ENCODE measurements at regions not wholly inside any gene's neighbourhood (a gene's known extent, or its start where the extent isn't known, plus 50 kb on each side); places are given as distances from the start of the nearest gene placed in this dataset.

- DNase-seq, result no peak
Measured at GRCh38 chr6:94362061-94362864, 942.9 kb upstream of the EPHA7 start.

DNA sequence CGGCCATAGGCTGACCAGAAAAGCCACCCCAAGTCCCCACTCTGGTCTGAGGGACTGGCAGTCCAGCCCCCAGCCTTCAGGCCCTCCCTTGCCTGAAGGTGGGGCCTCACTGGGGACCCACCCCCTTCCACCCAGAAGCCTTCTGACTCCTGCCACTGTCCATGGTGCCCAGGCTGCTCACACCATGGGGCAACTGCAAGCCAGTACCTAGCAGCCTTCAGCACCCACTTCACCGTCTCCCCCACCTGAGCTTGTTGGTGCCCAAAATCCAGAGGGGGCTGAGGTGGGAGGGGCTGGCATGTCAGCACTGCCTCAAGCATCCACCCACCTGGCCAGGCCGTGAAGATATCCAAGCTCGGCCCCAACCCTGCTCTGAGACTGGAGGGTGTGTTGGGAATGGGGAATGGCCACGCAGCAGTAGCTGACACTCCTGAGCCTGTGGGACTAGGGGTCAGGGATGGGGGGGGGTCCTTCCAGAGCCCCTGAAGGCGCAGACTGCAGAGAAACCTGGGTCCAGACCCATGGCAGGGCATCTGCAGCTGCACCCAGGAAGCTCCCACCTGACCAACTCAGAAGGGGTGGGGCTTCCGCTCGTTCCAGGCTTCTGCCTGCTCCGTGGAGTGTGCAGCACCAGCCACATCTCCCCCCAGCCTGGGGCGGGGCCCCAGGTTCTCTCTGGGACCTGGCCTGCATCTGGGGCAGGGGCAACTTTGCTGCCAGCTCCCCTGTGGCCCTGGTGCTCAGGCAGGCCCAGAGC, 942.1 kb upstream of the EPHA7 start:
- no peak for DNase-seq

DNA sequence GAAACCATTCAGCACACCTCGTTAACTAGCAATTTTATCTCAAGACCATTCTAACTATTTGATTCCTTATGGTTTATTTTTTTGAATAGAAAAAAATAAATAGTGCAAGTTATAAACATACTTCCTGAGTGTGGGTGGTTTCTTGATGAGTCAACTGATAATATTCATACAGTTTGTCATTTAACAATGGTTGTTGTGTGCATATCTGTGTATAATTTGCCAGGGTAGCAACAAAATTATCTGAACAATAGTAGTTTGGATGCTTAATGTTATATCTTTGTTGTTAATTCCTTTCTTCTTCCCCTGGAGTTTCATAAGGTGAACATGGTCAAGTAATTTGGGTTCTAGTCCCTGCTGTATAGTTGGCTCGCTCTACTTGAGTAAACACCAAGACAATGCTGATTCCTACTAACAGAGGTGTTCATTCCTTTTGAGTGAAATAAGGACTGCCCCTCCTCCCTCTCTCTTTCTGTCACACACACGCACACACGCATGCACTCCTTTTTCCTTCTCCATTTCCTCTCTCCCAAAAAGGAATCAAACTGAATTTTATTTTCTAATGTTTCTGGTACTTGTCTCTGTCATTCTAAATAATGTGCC, 938.1 kb upstream of the EPHA7 start:
- DNase-seq, result no peak

GRCh38 chr6:94350833-94351232, 931.5 kb upstream of the EPHA7 start:
- no peak for DNase-seq

DNA sequence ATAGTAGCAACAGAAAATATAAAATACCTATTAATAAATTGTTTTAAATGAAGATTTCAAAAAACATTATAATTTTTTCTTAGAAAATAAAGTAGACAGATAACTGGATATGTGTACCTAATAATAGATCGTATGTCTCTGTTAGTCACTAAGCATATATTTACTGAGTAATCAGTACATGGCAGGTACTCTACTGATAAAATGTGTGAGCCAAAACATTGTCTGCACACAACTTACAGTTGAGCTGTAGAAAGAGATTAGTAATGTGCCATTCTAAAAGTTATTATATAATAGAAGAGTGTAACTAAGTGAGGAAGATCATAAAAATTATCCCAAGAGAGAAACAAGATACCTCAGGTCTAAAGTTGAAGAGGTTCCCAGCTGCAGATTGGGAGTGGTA, 929.9 kb upstream of the EPHA7 start:
- peak; percentile 43 for DNase-seq

- DNase-seq, result no peak
Measured at GRCh38 chr6:94344866-94345265, 925.5 kb upstream of the EPHA7 start.

GRCh38 chr6:94341173-94341572, 921.8 kb upstream of the EPHA7 start:
- DNase-seq, result no peak

DNA sequence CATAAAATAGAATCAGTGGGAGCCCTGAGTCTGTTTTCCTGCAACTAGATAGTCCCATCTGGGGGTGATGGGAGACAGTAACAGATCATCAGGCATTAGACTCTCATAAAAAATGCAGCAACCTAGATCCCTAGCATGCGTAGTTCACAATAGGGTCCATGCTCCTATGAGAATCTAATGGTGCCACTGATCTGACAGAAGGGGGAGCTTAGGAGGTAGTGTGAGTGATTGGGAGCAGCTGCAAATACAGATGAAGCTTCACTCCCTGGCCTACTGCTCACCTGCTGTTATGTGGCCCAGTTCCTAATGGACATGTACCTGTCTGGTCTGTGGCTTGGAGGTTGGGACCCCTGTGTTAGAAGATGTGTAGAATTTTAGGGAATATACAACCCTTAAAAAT, 904.5 kb upstream of the EPHA7 start:
- DNase-seq, result peak; percentile 14

DNA sequence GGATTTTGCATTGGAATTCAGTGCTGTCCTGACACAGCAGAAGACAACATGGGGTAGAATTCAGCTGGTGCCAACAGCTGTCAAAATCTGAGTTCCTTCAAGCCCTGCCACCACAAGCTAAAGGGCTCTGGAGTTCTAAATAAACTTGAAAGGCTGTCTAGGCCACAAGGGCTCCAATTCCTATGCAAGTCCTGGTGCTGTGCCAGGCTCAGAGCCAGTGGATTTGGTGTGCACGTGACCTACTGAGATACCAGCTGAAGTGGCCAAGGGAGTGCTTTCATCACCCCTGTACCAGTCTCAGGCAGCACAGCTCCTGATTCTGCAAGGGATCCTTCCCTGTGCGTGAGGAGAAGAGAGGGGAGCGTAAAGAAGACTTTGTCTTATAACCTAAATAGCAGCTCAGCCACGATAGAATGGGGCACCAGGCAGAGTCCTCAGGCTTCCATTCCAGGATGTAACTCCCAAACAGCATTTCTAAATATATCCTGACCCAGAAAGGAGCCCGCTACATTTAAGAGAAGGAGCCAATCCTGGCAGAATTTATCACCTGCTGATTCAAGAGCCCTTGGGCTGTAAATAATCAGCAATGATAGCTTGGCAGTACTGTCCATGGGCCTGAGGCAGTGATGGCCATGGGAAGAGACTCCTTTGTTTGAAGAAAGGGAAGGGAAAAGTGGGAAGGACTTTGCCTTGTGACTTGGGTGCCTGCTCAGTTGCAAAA, 881.2 kb upstream of the EPHA7 start:
- DNase-seq, result no peak

GRCh38 chr6:94289131-94289530, 869.8 kb upstream of the EPHA7 start:
- DNase-seq, result no peak

GRCh38 chr6:94278146-94278545, 858.8 kb upstream of the EPHA7 start:
- no peak for DNase-seq

GRCh38 chr6:94272327-94272726, 853.0 kb upstream of the EPHA7 start:
- DNase-seq, result no peak

GRCh38 chr6:94270091-94270948, 851.0 kb upstream of the EPHA7 start:
- no peak for DNase-seq

DNA sequence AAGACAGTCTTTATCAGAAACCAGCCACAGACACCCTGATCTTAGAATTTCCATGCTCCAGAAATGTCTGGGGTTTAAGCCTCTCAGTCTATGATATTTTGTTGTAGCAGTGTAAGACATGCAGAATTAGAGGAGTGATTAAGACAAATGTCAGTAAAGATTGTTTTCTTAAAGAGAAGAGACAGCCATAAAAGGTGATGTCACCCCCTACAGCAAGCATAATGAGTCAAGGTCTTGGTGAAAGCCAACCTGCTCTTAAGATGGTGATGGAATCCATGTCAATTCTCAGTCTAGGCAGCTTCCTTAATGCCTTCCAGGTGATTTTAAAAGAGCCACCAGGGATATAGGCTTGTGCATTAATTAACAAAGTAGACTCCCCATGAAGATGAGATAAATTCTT, 849.9 kb upstream of the EPHA7 start:
- DNase-seq, result no peak

- DNase-seq, result no peak
Measured at GRCh38 chr6:94260765-94261164, 841.4 kb upstream of the EPHA7 start.

GRCh38 chr6:94254689-94255088, 835.3 kb upstream of the EPHA7 start:
- DNase-seq, result no peak

DNA sequence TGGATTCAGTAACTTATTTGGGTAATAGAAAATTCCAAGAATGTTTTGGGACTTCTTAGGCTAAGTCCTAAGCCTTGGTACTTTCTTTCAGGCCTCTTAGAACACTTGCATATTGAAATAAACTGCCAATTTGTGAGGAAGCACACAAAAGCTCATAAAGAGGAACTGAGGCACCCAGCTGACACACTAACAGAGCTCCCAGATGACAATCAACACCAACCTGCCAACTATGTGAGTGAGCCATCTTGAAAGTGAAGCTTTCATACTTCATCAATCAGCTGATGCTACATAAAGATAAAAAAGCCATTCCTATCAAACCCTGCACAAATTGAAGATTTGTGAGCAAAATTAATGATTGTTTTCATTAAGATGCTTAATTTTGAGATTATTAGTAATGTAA, 832.5 kb upstream of the EPHA7 start:
- no peak for DNase-seq

GRCh38 chr6:94245395-94245794, 826.0 kb upstream of the EPHA7 start:
- DNase-seq, result no peak

DNA sequence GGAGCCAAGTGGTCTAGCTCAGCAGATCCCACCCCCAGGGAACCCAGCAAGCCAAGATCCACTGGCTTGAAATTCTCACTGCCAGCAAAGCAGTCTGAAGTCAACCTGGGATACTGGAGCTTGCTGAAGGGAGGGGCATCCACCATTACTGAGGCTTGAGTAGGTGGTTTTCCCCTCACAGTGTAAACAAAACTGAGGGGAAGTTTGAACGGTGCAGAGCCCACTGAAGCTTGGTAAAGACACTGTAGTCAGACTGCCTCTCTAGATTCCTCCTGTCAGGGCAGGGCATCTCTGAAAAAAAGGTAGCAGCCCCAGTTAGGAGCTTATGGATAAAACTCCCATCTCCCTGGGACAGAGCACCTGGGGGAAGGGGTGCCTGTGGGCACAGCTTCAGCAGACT, 819.5 kb upstream of the EPHA7 start:
- no peak for DNase-seq

DNA sequence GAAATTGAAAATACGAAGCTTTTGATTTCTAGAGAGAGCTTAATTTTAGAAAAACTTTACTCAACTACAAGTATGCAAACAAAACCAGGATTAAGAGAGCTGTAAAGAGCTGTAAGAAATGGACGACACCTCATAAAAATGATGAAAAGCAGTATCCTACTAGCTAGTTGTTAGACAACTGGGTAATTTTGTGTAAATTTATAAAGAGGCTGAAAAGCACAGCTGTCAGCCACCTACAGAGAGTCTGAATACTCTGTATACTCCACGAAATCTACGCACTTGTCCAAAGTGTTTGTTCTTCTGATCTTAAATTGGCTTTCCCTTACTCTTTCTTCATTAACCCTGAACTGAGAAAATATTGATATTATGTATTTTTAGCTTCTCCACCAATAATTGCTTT, 808.4 kb upstream of the EPHA7 start:
- DNase-seq, result no peak

- no peak for DNase-seq
Measured at GRCh38 chr6:94217836-94218235, 798.5 kb upstream of the EPHA7 start.

- no peak for DNase-seq
Measured at GRCh38 chr6:94215552-94215951, 796.2 kb upstream of the EPHA7 start.

Data from SHP77 treated with DMSO at 0.1 percent for 48 hours (cell line).